ENCODE measurements at regions not wholly inside any gene's neighbourhood (a gene's known extent, or its start where the extent isn't known, plus 50 kb on each side); places are given as distances from the start of the nearest gene placed in this dataset.

- no peak for TF ChIP-seq REST (IDR thresholded peaks at IDR 0.05; ENCODE audit: unreplicated experiment)
- no peak for TF ChIP-seq NANOG (IDR thresholded peaks at IDR 0.05; ENCODE audit: borderline replicate concordance)
- no peak for TF ChIP-seq ZNF331 (CRISPR knock-in tag; IDR thresholded peaks at IDR 0.05; ENCODE audit: low read depth)
- TF ChIP-seq ZNF462 (CRISPR knock-in tag; IDR thresholded peaks at IDR 0.05) = no peak
- TF ChIP-seq CREB1 (CRISPR knock-in tag; IDR thresholded peaks at IDR 0.05; ENCODE audit: low read depth) = no peak
- TF ChIP-seq STAT1 (IDR thresholded peaks at IDR 0.05; ENCODE audit: unreplicated experiment) = no peak
- no peak for TF ChIP-seq POLR2AphosphoS5 (IDR thresholded peaks at IDR 0.05; ENCODE audit: low read depth)
- no peak for TF ChIP-seq CTCF (conservative IDR thresholded peaks at IDR 0.05; ENCODE audit: low read depth in 2 of 2)
- TF ChIP-seq ZNF114 (CRISPR knock-in tag; IDR thresholded peaks at IDR 0.05) = no peak
- TF ChIP-seq EZH2phosphoT487 (IDR thresholded peaks at IDR 0.05; ENCODE audit: unreplicated experiment) = no peak
- TF ChIP-seq EZH2 (IDR thresholded peaks at IDR 0.05; ENCODE audit: low read depth, unreplicated experiment) = no peak
- TF ChIP-seq JUNB (IDR thresholded peaks at IDR 0.05; ENCODE audit: unreplicated experiment) = no peak
- no peak for TF ChIP-seq ETS1 (IDR thresholded peaks at IDR 0.05)
- H2AFZ ChIP-seq = no peak overlapping the region
- H3K4me3 ChIP-seq = no peak overlapping the region
- H3K27me3 Mint-ChIP-seq (ENCODE audit: insufficient read depth, low read depth, poor library complexity) = peaks cover 6% of the 10 kb centered on the region
- no peaks in the 10 kb centered on the region for H4K20me1 ChIP-seq (replicated peaks; ENCODE audit: insufficient read depth)
- no peaks in the 10 kb centered on the region for H3K9me2 ChIP-seq (ENCODE audit: insufficient read depth)
- no peaks in the 10 kb centered on the region for H3F3A ChIP-seq (replicated peaks; ENCODE audit: low read depth)
- no peaks in the 10 kb centered on the region for H3K9me3 Mint-ChIP-seq
- H3K36me3 ChIP-seq (ENCODE audit: insufficient read depth) = no peaks in the 10 kb centered on the region
- ATAC-seq (no peak), DNase-seq (ENCODE audit: low spot score) (no peak)
- no peaks in the 10 kb centered on the region for H3K36me3 Mint-ChIP-seq (ENCODE audit: low read depth)
- no peak overlapping the region for H3K27ac Mint-ChIP-seq
- no peak overlapping the region for H3K4me3 Mint-ChIP-seq
- no peaks in the 10 kb centered on the region for H3K4me1 Mint-ChIP-seq
- H3K4me2 ChIP-seq = no peak overlapping the region
- no peak overlapping the region for H3K27ac ChIP-seq (ENCODE audit: low read depth)
- H3K4me1 ChIP-seq (ENCODE audit: insufficient read depth) = no peaks in the 10 kb centered on the region
- peaks cover 6% of the 10 kb centered on the region; the same call in 1 of the 2 replicates for H3K27me3 ChIP-seq (ENCODE audit: insufficient read depth)
- H3K79me2 ChIP-seq (replicated peaks; ENCODE audit: insufficient read depth) = no peaks in the 10 kb centered on the region
These were observed 513.6 kb downstream of the SLCO4C1 start for GRCh38 chr5:101782352-101783103.
